Right lobe of liver (tissue), 4 donors: ENCODE measurements at regions not wholly inside any gene's neighbourhood (a gene's known extent, or its start where the extent isn't known, plus 50 kb on each side); places are given as distances from the start of the nearest gene placed in this dataset.

Experiments
- CTCF ChIP-seq, 4 donors: fragments of 200-600 bp in 3 of 4; fragments of 450-650 bp in 1 of 4; IDR thresholded peaks; one replicate each; pipeline versions ENCODE4 v1.5.1 to v1.8.0; 2016 to 2022; ENCODE audit warnings: antibody characterized with exemption in 4 of 4, mild to moderate bottlenecking in 2 of 4
- POLR2A ChIP-seq: fragments of 450-650 bp; IDR thresholded peaks from one replicate; pipeline ENCODE4 v1.6.1; 2017; ENCODE audit warnings: antibody characterized with exemption, mild to moderate bottlenecking
- donor health status: DM: no; HTN: no; CAD: no.
- donor health status: DM: no; HTN: no; CAD: no.
- donor health status: DM: no; HTN: yes; CAD: no.

GRCh38 chr5:82417776-82418607 is 139.8 kb upstream of the RPS23 start:
- TF ChIP-seq CTCF (IDR thresholded peaks at IDR 0.05) (no peak), POLR2A (no peak)
